ENCODE measurements at regions not wholly inside any gene's neighbourhood (a gene's known extent, or its start where the extent isn't known, plus 50 kb on each side); places are given as distances from the start of the nearest gene placed in this dataset.

DNA sequence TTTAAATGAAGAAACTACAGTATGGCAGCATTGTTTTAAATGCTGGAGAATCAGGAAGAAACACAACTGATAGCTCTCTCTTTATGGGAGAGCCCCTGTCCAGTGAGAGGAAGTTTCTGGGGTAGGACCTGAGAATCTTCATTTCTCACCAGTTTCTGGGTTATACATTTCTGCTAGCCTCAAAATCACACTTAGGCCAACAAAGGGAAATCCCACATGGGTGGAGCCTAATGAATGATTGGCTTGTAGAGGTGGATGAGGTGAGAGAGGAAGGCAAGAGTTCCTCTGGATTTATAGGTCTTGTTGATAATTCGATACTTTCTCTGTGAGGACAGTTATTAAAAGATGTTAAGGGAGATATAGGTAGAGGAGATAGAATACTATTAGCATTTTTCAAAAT lies 1397.3 kb upstream of the TENM4 start:
- H3K27me3 ChIP-seq (ENCODE audit: insufficient read depth, low read length): no peaks in the 10 kb centered on the region
- WGBS (ENCODE audit: extremely low coverage, insufficient read length, low lambda C conversion rate): no CpG with 5 or more reads among the region's 1 CpG
- no peak overlapping the region for H3K4me2 ChIP-seq (ENCODE audit: insufficient read depth, insufficient read length, low read length)
- H3K23me2 ChIP-seq (ENCODE audit: insufficient read length, low read depth, low read length, poor library complexity, severe bottlenecking): no peaks in the 10 kb centered on the region
- no peak overlapping the region for H3K23ac ChIP-seq (ENCODE audit: insufficient read length, low read depth, low read length)
- no peaks in the 10 kb centered on the region for H3K9me3 ChIP-seq (ENCODE audit: control insufficient read depth, low read depth, low read length)
- H3K9ac ChIP-seq (ENCODE audit: extremely low read depth, insufficient read length, low read length): no peak overlapping the region
- H3K27ac ChIP-seq (ENCODE audit: insufficient read length, low read depth, low read length): no peak overlapping the region
- H2BK12ac ChIP-seq (ENCODE audit: insufficient read length, low read depth, low read length): no peak overlapping the region
- no peak overlapping the region; a peak in 1 of 7 replicates for H3K27ac Mint-ChIP-seq
- H4K5ac ChIP-seq (ENCODE audit: insufficient read length, low read depth, low read length): no peak overlapping the region
- TF ChIP-seq, protein P1, sequence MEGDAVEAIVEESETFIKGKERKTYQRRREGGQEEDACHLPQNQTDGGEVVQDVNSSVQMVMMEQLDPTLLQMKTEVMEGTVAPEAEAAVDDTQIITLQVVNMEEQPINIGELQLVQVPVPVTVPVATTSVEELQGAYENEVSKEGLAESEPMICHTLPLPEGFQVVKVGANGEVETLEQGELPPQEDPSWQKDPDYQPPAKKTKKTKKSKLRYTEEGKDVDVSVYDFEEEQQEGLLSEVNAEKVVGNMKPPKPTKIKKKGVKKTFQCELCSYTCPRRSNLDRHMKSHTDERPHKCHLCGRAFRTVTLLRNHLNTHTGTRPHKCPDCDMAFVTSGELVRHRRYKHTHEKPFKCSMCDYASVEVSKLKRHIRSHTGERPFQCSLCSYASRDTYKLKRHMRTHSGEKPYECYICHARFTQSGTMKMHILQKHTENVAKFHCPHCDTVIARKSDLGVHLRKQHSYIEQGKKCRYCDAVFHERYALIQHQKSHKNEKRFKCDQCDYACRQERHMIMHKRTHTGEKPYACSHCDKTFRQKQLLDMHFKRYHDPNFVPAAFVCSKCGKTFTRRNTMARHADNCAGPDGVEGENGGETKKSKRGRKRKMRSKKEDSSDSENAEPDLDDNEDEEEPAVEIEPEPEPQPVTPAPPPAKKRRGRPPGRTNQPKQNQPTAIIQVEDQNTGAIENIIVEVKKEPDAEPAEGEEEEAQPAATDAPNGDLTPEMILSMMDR (conservative IDR thresholded peaks at IDR 0.05): no peak
- no peaks in the 10 kb centered on the region for H3K79me1 ChIP-seq (ENCODE audit: insufficient read depth, low read depth, low read length, poor library complexity, severe bottlenecking)
- H2BK5ac ChIP-seq (ENCODE audit: insufficient read length, low read length): no peak overlapping the region
- no peak overlapping the region for H3T11ph ChIP-seq (ENCODE audit: low read length)
- no peaks in the 10 kb centered on the region for H3K79me2 ChIP-seq (ENCODE audit: insufficient read depth, low read length)
- DNase-seq: no peak
- H3K4me1 ChIP-seq (ENCODE audit: insufficient read depth, low read length): no peaks in the 10 kb centered on the region
- no peaks in the 10 kb centered on the region for H3K4me1 Mint-ChIP-seq
- no peak overlapping the region for H4K8ac ChIP-seq (replicated peaks; ENCODE audit: insufficient read length, low read depth, low read length)
- H3K56ac ChIP-seq (ENCODE audit: insufficient read length, low read depth, low read length): no peak overlapping the region
- no peaks in the 10 kb centered on the region for H3K27me3 Mint-ChIP-seq (ENCODE audit: low read depth)
- H2BK20ac ChIP-seq (ENCODE audit: low read depth, low read length, poor library complexity, severe bottlenecking): no peak overlapping the region
- H2AK5ac ChIP-seq (ENCODE audit: insufficient read length, low read length): no peak overlapping the region
- H3K18ac ChIP-seq (ENCODE audit: insufficient read length, low read depth, low read length): no peak overlapping the region
- H3K14ac ChIP-seq (ENCODE audit: insufficient read depth, low read length): no peak overlapping the region
- no peak overlapping the region for H4K91ac ChIP-seq (ENCODE audit: insufficient read length, low read depth, low read length)
- H3K4ac ChIP-seq (ENCODE audit: low read depth, low read length): no peak overlapping the region
- H3K9me3 Mint-ChIP-seq: no peaks in the 10 kb centered on the region
- no peaks in the 10 kb centered on the region for H4K20me1 ChIP-seq (ENCODE audit: control insufficient read depth, insufficient read depth, insufficient read length)
- no peak overlapping the region for H2BK15ac ChIP-seq (ENCODE audit: low read depth, low read length)
- peak overlapping the region; percentile 48 for H2AFZ ChIP-seq (ENCODE audit: low read length)
- H2BK120ac ChIP-seq (ENCODE audit: low read depth, low read length, poor library complexity, severe bottlenecking): no peak overlapping the region
- H3K36me3 Mint-ChIP-seq (ENCODE audit: insufficient read depth in 1 of 3, low read depth in 3 of 3): no peaks in the 10 kb centered on the region
- H3K4me3 Mint-ChIP-seq: no peak overlapping the region

Data from H9 (cell line).